Inflammatory macrophage treated with lipopolysaccharide for 1 hour (primary cell): ENCODE measurements at regions not wholly inside any gene's neighbourhood (a gene's known extent, or its start where the extent isn't known, plus 50 kb on each side); places are given as distances from the start of the nearest gene placed in this dataset.

Source experiments
- DNase-seq, 2 donors: peaks; one replicate each; pipeline ENCODE4 v3.0.0-alpha.2; 2020 to 2022

DNA sequence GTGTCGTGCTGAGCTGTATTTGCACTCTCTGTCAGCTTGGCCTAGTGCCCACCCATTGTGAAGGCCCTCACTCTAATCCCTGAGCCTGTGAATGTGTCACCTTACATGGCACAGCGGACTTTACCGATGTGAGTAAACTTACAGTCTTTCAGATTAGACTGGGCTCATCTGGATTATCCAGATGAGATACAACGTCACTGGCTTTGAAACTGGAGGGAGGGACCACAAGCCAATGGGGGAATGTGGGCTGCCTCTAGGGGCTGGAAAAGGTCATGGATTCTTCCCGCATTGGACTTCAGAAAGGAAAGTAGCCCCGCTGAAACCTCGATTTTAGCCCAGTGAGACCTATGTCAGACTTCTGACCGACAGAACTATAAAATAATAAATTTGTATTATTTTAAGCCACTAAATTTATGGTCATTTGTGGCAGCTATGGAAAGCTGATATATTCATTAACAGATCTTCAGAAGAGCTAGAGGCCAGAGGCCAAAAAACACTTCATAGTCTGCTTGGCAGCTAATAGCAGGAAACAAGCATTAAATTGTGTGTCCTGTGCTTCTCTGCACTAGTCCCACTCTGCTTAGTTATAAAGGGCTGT is 139.0 kb upstream of the GAS1 start:
- DNase-seq: no peak

DNA sequence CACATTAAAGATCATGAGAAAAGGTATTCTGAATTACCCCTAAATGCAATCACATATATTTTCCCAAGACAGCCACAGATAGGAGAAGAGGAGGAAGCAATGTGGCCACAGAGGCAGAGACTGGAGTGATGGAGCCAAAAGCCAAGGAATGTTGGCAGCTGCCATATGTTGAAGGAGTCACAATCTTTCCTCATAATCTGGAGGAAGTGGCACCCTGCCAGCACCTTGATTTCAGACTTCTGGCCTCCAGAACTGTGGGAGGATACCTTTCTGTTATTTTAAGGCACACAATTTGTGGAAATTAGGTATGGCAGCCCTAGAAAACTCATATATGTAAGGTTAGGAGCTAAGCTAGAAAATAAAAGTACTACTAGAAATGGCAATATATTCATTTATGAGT is 139.9 kb upstream of the GAS1 start:
- DNase-seq: no peak

DNA sequence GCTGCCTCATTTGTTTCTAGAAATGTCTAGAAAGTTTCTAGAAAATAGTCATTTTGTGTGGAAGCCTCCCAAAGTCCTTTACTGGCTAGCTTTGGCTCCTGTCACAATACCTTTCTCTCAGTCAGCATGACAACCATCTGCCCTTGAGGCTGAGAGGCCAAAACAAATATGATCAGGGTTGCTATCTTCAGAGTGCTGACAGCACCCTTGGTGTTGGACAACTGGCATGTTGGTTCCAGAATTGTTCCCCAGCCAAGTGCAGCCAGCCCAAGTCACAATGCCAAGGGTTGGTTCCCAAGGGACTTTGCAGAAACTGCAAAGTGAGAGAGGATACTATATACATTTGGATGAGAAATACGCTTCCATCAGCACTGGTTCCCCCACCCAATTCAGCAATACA is 140.9 kb upstream of the GAS1 start:
- DNase-seq: no peak

DNA sequence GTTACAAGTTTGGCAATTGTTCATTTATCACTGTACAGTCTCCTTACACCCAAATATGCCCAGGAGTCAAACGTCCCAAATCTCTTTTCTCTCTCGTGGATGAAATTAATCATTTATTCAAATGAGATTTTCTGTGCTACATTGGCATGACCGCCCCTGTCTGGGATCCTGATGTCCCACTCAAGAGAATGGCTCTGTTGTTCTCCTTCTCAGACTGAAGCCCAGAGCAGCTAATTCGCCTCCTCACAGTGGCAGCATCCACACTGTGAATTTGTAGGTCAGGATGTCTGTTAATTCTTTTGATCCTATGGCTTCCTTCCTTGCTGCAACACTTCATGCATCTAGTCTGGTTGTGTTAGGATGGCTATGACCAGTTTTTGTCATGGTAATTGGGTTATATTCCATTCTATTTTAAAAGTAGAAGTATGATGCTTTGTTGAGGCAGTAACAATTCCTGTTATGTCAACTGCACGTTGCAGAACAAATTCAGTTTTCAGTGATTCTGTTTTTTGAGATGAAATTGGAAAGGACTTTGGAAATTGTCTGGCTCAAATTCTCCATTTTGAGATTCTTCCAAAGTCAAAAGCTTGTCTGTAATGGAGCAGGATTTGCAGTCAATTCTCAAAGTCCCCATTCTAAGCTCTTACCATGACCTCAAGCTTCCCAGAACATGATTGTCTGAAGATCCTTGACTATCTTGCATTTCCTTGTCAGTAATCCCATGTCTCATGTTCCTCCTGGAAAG is 141.5 kb upstream of the GAS1 start:
- no peak for DNase-seq

DNA sequence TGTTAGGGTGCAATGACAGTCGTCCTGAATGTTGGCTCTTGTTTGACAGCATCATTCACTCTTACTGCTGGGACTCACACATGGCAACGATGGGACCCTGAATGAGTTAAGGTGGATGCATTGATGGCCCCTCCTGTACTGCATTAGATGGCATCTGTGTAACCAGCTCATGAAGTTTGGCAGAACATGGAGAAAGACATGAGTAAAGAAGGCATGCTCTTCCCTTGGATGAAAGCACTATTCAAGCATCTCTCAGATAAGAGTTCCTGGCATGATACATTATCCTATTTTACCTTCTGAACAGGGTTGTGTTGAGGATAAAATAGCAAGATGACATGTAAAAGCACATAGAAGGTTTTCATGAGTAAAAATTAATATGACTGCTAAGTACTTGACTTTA is 142.2 kb upstream of the GAS1 start:
- no peak for DNase-seq

DNA sequence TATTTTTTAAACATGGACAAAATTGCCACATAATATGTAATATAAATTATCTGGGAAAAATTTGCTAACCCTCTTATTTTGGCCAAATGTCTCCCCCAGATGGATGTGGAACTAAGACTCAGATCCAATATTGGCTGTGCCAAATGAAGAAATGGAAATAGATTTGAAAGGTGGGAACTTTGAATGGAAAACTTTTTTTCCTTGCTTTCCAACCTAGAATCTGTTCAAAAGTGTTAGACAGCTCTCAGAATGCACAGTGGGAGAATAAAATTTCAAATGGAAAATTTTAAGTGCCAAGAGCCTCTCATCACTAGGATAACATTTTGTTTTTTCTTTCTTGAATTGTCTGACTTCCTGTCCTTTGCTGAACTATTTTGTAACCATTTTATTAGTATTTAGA is 142.6 kb upstream of the GAS1 start:
- DNase-seq: no peak

DNA sequence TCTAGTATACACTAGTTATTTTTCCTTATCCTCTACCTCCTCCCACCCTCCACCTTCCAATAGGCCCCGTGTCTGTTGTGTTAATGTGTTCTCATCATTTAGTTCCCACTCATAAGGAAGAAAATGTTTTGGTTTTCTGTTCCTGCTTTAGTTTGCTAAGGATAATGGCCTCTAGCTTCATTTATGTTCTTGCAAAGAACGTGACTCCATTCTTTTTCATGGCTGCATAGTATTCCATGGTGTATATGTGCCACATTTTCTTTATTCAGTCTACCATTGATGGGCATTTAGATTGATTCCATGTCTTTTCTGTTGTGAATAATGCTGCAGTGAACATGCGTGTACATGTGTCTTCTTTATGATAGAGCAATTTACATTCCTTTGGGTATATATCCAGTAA is 146.5 kb upstream of the GAS1 start:
- no peak for DNase-seq

DNA sequence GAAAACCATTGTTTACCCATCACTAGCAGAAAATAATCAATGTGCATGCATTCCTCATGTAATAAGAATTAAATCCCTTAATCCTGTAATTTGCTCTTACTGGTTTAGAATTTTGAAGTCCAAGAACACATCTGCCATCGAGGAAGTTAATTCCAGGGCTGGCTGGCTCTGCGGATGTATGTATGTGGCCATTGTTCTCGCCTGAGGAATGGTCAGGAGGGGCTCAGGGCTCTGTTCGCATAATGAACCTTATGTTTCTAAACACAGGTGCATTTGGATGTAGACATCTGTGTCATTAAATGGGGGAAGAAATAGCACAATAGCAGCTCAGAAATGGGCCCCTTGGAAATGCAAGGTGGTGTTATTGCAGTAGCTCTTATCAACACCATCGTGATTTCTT is 148.6 kb upstream of the GAS1 start:
- DNase-seq: no peak

DNA sequence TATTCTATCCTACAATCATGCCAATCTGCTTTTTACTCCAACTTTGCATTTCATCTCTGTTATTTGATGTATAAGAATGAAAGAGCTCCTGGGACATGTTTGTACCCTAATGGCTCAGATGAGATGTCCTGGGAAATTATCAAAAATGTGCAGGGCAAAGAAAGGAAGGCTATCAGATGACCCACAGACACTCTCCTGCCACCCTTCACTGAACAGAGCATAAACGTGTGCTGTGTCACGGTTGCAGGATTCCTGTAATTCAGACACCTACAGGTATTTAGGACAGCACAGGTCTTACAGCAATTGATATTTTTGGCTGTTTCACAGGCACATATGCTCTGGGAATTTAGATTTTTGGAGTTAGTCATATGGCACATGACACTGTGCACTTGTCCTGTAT is 149.2 kb upstream of the GAS1 start:
- no peak for DNase-seq

DNA sequence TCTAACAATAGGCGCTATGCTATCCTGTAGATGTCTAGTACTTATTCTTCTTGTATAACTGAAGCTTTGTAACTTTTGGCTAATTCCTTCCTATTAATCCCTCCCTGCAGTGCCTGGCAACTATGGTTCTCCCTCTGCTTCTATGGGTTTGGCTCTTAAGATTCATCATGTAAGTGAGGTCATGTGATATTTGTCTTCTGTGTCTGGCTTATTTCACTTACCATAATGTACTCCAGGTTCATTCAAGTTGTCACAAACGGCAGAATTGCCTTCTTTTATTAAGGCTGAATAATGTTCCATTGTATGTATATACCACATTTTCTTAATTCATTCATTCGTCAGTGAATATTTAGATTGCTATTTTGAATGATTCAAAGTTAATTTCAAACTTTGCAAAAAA is 149.9 kb upstream of the GAS1 start:
- no peak for DNase-seq

DNA sequence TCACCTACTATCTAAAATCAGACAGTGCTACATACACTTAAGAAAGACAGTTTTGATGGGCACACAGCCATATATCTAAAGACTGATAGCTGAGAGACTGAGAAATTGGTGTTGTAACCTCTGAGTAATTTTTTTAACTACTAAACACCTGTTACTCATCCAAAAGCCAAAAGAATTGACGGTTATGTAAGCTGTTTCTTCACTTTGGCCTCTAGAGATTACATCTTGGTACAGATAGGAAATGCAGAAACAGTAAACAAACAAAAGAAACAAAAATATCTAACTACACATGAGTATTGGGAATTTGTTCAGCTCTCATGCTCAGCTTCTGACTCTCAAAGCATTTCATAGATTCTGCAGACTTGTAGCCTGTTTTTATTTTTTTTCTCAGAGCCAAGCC is 152.1 kb upstream of the GAS1 start:
- DNase-seq: no peak

DNA sequence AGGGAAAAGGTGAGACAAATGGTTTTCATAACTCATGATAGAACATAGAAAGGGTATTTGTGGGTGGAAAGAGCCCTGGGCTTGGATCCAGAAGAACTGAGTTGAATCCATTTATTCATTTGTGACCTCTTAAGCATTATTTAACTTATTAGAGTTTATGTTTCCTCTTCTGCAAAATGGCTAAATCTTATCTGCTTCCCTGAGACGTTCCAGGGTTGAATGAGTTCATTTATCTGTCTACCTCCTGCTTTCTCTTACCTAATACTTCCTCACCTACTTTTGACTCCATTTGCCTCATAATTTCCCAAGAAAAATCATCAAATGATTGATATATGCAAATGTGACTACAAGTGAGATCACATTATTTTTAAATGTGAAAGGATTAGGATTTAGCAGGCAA is 152.7 kb upstream of the GAS1 start:
- no peak for DNase-seq

DNA sequence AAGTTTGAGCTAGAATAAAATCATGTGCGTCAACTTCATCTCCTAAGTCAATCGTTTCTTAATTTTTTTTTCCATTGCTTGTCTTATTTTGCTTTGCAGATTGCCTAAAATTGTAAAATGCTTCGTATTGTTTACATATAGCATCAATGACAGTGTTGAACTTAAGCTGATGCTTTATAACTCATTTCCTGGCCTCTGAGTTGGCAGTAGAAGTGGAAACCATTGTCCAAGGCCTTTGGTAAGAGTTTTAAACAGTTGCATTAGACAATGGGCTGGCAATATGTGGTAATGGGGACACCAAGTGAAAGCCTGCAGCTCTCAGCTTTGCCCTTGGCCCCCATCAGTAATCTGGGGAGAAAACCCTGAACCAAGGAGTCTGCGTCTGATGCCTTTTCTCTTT is 154.8 kb upstream of the GAS1 start:
- no peak for DNase-seq

DNA sequence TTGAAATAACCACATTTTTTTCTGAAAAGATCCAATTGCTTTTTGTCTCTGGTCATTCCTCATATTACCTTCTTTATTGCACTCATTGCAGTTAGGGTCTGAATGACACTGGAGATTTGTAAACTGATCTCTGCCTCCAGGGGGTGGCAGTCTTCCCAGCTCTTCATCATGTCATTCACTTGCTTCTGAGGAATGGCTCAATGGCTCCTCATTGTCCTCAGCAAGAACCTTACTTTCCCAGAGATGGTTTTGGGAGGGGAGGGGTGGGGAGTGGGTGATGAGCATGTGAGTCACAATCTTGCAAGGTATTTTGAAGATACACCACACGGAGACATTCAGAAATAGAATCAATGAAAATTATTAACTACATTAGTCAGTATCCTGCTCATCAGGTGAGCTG is 159.8 kb upstream of the GAS1 start:
- no peak for DNase-seq

DNA sequence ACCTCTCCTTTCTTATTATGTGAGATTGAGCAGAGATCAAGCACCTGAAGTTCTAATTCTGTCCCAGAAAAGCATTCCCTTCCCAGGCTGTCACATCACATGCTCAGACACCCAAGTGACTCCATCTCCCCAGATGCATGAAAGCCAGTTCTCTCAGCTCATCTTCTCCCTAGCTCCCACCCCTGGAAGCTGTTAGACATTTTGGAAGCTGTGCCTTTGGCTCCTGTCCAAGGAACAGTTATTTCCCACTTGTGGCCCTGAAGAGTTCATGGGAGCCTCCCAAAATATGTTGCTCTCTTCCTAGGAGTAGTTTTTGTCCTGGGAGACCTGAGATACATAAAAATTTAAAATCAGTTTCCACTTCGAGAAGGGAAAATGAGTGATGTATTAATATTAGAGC is 161.4 kb upstream of the GAS1 start:
- no peak for DNase-seq

DNA sequence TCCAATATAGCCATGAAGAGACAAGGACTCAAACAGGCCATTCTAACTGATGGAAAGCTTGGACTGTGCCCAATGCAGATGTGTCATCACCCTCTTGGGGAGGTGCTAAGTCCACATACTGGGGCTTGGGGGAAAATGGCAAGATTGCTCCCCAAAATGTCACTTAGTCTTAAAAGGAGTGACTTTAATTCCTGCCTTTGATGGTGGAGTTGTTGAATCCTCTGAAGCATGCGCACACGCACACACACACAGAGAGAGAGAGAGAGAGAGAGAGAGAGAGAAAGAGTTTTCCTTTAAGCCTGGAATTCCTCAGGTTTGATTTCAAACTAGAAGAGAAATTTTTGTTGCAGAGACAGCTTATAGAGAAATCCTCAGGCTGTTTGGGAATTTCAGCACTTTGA is 161.9 kb upstream of the GAS1 start:
- DNase-seq: no peak

DNA sequence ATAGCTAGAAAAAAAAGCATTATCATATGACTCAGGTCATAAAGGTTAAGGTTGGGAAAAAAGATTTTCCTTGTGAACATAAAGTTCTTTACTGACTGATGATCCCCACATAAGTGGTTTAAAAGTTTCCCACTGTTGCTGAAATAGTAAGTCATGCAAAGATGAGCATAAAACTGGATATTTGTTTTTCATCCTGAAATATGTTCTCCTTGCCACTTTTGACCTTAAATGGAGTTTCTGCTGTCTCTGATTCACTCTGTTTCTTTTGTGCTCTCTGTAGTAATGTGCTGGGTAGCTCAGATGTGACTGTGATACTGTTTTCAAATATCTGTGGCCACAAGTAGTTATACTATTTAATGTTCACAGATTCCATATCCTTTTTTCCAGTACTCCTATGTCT is 162.5 kb upstream of the GAS1 start:
- no peak for DNase-seq

DNA sequence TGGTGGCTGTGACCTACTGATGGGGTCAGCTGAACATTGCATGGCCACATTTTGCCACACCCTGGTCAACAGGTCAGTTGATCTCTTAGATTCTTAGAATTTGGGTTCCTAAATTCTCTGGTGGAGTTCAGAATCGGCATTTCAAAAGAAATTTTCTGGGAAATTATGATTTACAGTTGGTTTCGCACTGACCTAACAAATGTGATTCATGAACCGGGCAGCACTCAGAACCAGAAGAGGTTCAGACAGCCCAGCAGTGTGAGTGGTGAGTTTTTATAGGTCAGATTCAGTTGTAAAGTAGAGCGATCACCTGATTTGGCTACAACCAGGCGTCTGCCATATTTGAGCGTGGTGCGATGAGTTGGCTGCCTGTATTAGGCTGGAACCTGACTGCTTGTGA is 163.7 kb upstream of the GAS1 start:
- no peak for DNase-seq

DNA sequence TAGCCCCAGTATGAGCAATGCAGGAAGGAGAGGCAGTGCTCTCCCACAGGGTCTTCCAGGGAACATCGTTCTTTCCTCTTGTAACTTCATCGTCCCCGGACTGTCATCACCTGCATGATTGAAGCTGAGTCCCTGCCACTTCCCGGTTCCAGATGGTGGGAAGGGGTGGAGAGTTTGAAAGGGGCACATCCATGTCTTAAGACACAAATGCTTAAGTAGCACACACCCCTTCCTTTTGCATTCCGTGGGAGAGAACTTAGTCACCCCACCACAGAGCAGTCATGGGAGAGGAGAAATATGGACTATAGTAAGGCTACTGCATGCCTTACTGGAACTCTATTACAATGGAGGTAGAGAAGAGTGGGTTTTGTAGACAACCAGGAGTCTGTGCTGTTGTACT is 165.3 kb upstream of the GAS1 start:
- no peak for DNase-seq

DNA sequence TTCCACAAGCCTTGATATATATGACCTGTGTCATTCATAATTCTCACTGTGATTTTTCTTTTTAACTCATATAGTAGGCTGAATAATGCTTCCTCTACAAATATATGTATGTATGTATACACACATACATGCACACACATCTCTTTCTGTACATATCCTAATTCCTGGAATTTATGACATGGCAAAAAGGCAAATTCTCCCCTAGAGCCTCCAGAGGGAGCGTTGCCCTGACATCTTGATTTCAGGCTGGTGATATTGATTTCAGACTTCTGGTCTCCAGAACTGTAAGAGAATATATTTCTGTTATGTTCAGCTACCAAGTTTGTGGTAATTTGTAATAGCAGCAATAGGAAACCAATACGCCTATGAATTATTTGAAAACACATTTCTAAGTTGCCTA is 166.6 kb upstream of the GAS1 start:
- DNase-seq: no peak

DNA sequence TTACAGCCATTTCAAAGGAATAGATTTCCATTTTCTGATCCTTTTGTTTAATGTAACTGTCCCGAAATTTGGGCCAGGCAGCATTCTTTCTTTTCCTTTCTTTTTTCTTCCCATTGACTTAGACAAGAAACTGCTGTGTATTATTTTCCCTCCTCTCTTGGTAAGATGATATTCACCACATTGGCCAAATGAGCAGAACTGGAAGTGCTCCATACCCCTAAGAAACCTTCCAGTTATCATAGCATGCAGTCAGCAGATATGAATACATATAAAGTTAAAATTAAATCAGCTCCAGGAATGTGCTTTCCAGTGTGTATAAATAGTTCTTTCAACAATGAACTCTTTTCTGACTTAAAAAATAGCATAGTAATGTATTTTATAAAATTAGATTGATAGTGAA is 168.5 kb upstream of the GAS1 start:
- no peak for DNase-seq

DNA sequence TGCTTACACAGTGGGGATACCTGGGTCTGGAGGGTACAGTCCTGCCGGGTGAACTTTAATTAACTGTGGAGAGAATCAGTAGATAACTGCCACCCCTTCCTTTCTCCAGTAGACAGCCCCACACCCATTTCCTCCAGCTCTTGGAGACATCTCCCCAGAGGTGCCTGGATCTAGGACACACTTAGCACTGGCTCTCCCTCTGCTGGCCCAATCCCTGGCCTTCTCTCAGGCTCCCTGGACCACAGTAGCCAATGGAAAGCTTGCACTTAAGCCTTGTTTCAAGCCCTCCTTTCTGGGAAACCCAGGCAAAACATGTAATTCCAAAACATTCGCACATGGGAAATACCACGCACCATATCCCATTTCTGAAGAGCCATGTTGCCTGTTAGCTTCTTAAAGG is 169.2 kb upstream of the GAS1 start:
- DNase-seq: no peak

DNA sequence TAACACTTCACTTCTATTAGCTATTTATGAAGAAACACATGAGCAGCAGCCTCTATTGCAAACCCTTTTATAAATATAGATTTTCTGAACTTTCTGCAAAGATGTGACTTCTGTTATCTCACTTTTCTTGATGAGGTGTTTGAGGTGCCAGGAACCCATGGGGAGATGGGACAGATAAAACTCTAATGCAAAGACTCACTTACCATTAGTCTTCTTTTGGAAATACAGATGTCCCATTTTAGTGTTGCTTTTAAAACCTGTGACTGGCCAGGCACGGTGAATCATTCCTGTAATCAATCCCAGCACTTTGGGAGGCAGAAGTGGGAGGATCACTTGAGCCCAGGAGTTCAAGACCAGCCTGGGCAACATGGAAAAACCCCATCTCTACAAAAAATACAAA is 171.3 kb upstream of the GAS1 start:
- DNase-seq: no peak

DNA sequence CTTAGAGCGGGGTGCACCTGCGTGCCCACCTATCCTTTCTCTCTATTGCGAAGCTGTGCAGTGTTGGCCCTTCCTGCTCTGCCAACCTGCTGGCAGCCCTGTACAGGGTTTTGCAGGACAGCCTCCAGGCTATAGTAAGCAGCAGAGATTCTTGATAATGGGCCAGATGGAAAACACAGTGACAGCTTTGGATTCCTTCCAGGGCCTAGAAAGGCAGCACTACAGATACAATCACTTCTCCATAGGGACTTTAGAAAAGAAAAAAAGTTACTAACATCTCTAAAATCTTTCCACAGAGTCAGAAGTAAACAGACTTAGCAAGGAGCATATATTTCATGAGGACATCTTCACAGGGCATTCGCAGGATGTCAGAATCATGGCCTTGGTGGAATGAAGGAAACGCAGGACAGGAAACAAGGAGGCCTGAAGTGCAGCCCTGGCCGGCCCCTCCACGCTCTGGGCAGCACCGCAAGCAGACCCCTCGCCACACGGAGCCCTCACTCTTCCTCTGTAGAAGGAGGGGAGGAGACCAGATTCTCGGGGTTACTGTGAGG is 172.1 kb upstream of the GAS1 start:
- DNase-seq: no peak

DNA sequence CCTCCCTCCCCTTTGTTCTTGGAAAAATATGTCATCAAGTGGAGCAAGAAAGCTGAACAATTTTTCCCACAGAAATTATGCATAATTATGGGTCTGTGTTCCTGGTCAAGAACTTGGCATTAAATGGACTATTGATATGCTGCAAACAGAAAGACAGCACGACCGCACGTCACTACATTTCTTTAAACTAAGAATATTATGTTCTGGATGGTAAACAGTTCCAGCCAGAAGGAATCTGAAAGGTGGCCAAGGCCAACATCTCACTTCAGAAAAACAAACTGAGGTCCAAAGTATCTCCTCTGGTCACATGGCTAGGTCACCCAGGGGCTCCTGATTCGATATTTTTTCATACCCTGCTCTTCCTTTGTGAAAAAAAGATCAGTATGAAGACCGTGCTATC is 173.3 kb upstream of the GAS1 start:
- DNase-seq: no peak
